ENCODE measurements at regions not wholly inside any gene's neighbourhood (a gene's known extent, or its start where the extent isn't known, plus 50 kb on each side); places are given as distances from the start of the nearest gene placed in this dataset.
"Not testable (repeated sequence)": the region's sequence is repeated elsewhere in the genome, so short reads cannot be mapped to it uniquely, and the experiment has no call there.

DNA sequence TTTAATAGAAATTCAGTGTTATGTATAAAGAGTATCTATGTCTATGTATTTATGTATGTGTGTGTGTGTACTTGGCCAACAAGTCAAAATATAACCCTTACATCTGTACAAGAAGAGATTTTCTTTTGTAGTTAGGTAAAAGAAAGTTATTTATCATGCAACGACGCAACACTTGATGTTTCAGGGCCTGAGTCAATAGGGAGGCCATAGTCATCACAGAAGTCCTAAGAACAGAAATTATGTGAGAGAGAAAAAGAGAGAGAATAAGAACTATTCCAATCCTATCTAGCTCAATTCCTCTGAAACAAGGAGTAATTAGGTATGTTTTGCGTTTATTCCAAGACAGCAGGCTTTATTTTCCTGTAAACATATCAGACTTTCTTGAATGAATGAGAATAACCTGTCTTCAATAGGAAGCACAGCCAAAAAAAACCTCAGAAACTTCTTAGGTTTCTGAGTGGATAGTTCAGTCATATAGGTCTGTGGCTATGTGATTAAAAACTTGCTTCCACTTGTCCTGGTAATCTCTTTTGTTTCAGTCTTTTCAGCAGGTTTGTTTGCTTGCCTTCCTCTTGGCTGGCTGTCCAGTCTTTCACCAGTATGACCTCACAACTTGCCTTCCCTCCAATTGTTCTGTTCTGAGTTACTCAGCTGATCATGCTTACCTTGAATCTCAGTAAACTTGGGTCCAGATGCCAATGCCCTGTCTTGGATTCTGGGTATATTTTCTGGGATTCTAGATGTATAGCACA lies 382.4 kb upstream of the GBE1 start:
- no peak for DNase-seq

DNA sequence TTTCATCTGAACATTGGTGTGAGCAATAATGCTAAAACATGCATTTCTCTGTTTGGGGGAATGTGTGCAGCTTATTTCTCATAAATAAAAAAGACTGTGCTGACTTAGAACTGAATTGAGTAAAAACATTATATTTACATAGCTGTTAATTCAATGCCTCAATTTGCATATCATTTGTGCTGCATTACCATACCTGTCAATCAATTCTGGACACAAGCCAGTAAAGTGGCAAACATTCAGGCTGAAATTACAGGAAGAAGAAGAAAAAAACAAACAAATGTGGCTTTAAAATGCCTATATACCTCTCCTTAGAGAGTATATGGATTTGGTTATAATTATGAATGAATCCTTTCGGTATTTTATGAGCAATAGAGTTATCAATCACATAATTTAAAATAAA lies 380.1 kb upstream of the GBE1 start:
- no peak for DNase-seq

GRCh38 chr3:82137861-82138260 lies 376.4 kb upstream of the GBE1 start:
- DNase-seq = no peak

- no peak for DNase-seq
These were observed 375.6 kb upstream of the GBE1 start for GRCh38 chr3:82137050-82137449.

GRCh38 chr3:82133070-82133606 lies 371.7 kb upstream of the GBE1 start:
- peak; percentile 61 for DNase-seq

DNA sequence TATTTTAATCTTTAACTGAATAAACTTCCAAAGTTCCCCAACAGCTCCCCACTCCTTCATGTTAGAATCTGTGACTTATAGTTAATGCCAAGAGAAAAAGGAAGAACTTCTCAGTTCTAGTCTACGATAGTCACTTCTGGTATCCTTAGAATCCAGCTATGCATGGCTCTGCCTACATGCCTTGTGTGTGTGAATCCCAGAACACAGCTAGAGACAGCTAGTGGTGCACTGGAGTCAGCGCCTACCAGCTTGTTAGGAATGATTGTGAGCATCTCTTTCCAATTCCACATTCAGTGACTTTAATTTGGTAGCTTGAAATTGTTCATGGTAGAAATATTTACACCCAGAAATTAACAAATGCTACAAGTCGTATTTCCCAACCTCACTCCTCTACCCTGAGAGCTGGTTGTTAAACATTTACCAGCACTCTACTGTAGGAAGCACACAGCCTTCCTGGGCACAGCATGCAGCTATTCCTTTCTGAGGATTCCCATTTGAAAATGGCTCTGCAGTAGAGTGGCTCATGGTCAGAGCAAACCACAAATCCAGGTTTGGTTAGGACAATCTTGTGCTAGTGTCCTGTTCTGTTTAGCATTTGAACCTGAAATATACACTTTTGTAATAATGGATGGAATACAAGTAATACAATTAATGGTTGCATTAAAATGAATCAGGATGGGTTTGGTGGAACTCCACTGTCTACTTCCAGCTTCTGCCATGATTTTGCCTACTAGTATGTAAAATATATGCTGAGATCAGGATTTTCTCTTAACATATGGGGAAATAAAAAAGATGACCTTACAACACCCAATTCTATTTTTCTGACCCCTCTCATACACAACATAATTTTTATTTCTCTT lies 371.0 kb upstream of the GBE1 start:
- no peak for DNase-seq

- no peak for DNase-seq
These were observed 368.6 kb upstream of the GBE1 start for GRCh38 chr3:82130046-82130445.

DNA sequence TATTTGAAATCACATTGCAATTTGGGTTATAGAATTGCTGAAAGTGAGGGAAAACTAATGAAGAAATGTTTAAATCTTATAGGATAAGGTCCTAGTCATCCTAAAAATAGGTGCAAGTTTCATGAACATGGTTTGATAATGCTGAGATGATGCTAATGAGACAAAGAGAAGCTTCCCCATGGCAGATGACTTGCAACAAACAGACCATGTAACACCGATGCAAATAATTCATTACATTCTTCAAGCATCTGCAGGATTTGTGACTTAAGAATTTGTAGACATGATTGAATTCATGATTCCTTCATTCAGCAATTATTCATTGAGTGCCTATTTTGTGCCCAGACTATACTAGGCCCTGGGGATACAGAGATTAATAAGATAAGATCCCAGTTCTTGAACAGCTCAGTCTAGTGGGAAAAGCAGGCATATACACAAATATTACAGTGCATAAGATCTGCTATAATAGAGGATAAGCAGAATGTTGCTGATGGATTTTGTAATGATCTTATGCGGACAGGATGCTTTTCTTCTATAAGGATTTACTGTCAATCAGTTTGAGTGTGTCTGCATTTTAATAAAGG lies 367.9 kb upstream of the GBE1 start:
- DNase-seq = no peak

DNA sequence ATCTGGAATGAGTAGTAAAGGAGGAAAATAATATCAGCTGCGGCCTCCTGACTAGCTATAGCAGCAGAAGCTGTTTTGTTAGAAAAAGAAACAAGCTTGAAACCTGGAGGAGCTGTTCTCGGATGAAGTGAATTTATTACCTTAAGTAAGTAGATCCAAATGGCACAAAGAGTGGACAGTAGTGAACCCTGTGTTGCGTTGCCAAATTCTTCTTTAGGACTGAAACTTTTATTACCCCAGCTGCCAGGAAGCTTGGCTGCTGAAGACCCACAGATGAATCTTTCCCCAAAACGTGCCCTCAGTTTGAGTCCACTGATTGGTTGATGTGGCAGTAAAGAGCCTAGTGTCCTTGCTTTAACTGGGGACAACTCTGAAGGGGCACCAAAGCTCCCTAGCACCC lies 366.8 kb upstream of the GBE1 start:
- no peak for DNase-seq

DNA sequence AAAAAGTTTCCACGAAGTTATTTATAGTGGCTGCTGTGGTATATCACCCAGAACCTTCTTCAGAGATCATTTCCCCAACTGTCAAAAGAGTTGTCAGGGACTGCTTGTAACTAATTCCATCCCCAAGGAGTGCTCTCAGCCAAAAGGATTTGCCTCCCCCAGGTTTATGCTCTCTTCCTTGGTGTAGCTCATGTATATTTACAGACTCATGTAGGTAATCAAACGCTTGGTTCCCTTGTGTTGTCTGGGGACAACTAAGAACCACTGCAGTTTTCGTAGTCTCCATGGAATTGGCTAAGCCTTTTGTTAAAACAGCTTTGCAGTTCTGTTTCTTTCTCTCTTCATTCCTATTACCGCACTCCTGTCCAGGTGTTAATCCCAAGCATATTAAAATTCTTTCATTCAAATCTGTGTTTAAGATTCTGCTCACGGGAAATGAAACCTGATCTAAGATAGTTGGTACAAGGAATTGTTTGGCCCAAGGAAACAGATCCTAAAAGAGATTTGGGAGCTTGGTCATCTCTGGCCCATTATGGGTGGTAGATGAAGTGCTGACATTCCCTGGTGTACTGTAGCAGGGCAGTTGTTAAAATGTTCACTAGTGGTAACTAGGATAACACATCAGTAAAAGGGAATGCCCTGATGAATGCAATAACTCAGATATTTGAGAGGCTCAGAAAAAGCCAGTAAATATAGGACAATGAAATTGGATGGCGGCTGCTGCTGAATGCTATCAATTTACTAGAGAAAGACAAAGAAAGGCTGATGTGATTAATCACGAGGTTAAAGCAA lies 361.3 kb upstream of the GBE1 start:
- DNase-seq = no peak

- no peak for DNase-seq
These were observed 353.1 kb upstream of the GBE1 start for GRCh38 chr3:82114589-82114988.

DNA sequence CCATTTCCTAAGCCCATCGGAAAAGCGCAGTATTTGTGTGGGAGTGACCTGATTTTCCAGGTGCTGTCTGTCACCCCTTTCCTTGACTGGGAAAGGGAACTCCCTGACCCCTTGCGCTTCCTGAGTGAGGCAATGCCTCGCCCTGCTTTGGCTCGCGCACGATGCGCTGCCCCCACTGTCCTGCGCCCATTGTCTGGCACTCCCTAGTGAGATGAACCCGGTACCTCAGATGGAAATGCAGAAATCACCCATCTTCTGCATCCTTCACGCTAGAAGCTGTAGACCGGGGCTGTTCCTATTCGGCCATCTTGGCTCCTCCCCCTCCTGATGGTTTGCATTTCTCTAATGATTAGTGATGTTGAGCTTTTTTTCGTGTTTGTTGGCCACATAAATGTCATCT lies 349.3 kb upstream of the GBE1 start:
- DNase-seq = not testable (repeated sequence)

DNA sequence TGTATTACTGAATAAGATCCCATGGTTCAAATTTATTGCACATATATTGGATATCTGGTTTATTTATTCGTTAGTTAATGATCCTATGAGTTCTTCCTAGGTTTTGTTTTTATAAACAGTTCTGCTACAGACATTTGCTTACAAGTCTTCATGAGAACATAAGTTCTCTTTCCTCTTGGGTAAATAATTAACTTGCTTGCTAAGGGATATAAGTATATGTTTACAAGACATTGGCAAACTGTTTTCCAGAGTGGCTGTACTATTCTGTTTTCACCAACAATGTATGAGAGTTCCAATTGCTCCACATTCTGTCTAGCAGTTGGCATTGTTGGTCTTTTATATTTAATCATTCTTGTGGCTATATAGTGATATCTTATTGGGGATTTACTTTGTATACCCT lies 341.8 kb upstream of the GBE1 start:
- DNase-seq = no peak

DNA sequence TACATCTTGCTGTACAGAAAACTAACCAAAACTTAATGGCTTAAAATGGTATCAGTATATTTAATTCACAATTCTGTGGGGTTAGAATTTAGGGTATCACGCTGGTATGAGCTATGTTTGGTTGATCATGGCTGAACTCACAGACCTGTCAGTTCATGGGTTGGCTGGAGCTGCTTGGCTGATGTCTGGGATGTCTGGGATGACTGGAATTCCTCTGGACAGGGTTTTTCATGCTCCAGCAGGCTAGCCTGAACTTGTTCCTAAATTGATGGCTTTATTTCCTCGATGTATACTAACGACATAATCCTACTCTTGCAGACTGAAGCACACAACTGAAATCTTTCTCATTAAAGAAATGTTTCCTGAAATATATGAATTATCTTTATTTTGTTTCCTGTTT lies 338.9 kb upstream of the GBE1 start:
- peak; percentile 77 for DNase-seq

DNA sequence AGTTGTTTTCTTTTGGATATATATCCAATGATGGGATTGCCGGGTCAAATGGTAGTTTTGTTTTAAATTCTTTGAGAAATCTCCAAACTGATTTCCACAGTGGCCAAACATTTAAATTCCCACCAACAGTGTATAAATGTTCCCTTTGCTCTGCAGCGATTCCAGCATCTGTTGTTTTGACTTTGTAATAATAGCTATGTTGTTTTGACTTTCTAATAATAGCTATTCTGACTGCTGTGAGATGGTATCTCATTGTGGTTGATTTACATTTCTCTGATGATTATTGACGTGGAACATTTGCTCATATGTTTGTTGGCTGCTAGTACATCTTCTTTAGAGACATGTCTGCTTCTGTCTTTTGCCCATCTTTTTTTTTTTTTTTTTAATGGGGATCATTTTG lies 332.2 kb upstream of the GBE1 start:
- no peak for DNase-seq

GRCh38 chr3:82088749-82089148 lies 327.3 kb upstream of the GBE1 start:
- DNase-seq = no peak

- DNase-seq = peak; percentile 85
These were observed 326.5 kb upstream of the GBE1 start for GRCh38 chr3:82087958-82088357.

GRCh38 chr3:82085851-82086475 lies 324.5 kb upstream of the GBE1 start:
- no peak for DNase-seq

GRCh38 chr3:82085356-82085755 lies 323.9 kb upstream of the GBE1 start:
- no peak for DNase-seq

GRCh38 chr3:82084824-82085223 lies 323.4 kb upstream of the GBE1 start:
- DNase-seq = no peak

- DNase-seq = peak; percentile 42
These were observed 321.4 kb upstream of the GBE1 start for GRCh38 chr3:82082796-82083195.

- DNase-seq = no peak
These were observed 319.9 kb upstream of the GBE1 start for GRCh38 chr3:82081351-82081750.
